ENCODE measurements at regions not wholly inside any gene's neighbourhood (a gene's known extent, or its start where the extent isn't known, plus 50 kb on each side); places are given as distances from the start of the nearest gene placed in this dataset.

DNA sequence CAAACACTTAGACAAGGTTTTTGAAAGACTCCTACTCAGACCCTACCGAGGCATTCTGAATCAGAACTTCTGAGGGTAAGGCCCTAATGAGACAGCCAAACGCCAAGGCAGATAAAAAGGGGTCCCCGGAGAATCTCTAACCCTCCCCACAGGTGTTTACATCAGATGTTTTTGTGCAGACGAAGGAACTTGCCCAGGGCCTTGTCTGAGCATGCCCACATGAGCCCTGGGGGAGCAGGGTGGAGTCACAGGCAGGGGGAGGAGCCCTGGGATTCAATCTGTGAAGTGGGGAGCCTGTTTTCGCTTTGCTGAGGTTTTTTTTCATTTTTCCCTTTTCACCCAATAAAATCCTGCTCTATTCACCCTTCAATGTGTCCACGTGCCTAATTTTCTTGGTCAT, 61.6 kb upstream of the MED4 start:
- TF ChIP-seq ZC3H10 (CRISPR knock-in tag; IDR thresholded peaks at IDR 0.05) (no peak), ZNF565 (CRISPR knock-in tag; conservative IDR thresholded peaks at IDR 0.05; ENCODE audit: low read depth) (no peak), BACH2 (CRISPR knock-in tag; IDR thresholded peaks at IDR 0.05; ENCODE audit: borderline replicate concordance) (no peak), ZFP3 (CRISPR knock-in tag; IDR thresholded peaks at IDR 0.05) (no peak), RARB (CRISPR knock-in tag; IDR thresholded peaks at IDR 0.05) (no peak), SNAI2 (CRISPR knock-in tag; IDR thresholded peaks at IDR 0.05) (no peak)
- TF ChIP-seq, protein P1, sequence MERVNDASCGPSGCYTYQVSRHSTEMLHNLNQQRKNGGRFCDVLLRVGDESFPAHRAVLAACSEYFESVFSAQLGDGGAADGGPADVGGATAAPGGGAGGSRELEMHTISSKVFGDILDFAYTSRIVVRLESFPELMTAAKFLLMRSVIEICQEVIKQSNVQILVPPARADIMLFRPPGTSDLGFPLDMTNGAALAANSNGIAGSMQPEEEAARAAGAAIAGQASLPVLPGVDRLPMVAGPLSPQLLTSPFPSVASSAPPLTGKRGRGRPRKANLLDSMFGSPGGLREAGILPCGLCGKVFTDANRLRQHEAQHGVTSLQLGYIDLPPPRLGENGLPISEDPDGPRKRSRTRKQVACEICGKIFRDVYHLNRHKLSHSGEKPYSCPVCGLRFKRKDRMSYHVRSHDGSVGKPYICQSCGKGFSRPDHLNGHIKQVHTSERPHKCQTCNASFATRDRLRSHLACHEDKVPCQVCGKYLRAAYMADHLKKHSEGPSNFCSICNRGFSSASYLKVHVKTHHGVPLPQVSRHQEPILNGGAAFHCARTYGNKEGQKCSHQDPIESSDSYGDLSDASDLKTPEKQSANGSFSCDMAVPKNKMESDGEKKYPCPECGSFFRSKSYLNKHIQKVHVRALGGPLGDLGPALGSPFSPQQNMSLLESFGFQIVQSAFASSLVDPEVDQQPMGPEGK (CRISPR knock-in tag; IDR thresholded peaks at IDR 0.05; ENCODE audit: borderline replicate concordance), result no peak
- TF ChIP-seq, protein P2, sequence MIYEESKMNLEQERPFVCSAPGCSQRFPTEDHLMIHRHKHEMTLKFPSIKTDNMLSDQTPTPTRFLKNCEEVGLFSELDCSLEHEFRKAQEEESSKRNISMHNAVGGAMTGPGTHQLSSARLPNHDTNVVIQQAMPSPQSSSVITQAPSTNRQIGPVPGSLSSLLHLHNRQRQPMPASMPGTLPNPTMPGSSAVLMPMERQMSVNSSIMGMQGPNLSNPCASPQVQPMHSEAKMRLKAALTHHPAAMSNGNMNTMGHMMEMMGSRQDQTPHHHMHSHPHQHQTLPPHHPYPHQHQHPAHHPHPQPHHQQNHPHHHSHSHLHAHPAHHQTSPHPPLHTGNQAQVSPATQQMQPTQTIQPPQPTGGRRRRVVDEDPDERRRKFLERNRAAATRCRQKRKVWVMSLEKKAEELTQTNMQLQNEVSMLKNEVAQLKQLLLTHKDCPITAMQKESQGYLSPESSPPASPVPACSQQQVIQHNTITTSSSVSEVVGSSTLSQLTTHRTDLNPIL (CRISPR knock-in tag; IDR thresholded peaks at IDR 0.05; ENCODE audit: low read depth), result no peak

Measured in SK-N-SH treated with all-trans-retinoic acid at 6 μM for 48 hours (cell line).